ENCODE measurements at regions not wholly inside any gene's neighbourhood (a gene's known extent, or its start where the extent isn't known, plus 50 kb on each side); places are given as distances from the start of the nearest gene placed in this dataset.

DNA sequence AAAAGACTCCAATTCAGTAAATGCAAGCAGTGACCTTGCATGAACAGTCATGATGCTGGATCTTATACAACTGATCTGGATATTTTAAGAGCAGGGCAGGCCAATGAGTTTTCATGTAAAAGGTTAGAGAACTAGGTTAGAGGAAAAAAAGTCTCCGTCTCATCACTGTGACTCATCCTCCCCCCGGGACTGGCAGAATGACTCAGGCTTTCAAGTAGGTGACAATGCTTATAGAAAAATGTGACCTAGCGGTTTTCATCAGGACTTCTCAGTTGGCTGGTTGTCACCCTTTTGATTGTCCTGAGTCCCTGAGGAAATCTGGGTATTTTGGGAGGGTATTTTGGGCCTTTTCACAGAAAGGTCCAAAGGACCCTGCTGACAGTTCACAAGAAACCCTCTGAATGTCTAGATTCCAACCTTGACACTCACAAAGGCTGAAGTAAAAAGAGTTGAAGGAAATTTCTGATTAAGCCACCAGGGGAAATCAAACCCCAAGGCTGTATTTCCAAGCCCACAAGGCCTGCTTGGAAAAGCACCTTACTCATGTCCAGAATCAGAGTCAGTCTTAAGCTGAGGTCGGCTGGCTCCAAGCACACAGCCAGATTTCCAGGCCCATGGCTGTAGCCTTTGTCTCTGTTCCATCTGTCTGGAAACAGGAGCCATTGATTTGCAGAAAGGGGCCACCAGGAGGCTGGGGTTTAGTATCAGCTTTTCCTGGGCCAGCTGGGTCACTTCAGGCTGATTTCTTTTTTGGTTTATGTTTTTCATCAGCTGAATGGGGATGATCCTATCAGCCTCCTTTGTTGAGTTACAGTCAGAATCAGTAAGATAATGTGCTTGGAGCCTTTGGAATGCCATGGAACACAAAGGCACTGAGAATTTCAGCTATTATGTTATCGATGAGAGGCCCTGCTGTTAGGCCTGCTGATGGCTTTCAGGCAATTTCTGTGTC, 226.4 kb upstream of the HABP2 start (continued):
- TF ChIP-seq, protein P1, sequence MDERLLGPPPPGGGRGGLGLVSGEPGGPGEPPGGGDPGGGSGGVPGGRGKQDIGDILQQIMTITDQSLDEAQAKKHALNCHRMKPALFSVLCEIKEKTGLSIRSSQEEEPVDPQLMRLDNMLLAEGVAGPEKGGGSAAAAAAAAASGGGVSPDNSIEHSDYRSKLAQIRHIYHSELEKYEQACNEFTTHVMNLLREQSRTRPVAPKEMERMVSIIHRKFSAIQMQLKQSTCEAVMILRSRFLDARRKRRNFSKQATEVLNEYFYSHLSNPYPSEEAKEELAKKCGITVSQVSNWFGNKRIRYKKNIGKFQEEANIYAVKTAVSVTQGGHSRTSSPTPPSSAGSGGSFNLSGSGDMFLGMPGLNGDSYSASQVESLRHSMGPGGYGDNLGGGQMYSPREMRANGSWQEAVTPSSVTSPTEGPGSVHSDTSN (CRISPR knock-in tag; IDR thresholded peaks at IDR 0.05; ENCODE audit: low read depth), result no peak
- TF ChIP-seq, protein P1 (tag; conservative IDR thresholded peaks at IDR 0.05; ENCODE audit: low read depth), result no peak
- TF ChIP-seq ZNF316 (IDR thresholded peaks at IDR 0.05) (peak; percentile 82), TEAD4 (IDR thresholded peaks at IDR 0.05; ENCODE audit: low read length) (no peak), TEAD4 (CRISPR knock-in tag; IDR thresholded peaks at IDR 0.05; ENCODE audit: borderline replicate concordance) (no peak), ZNF146 (CRISPR knock-in tag; IDR thresholded peaks at IDR 0.05; ENCODE audit: unreplicated experiment) (no peak), TOE1 (IDR thresholded peaks at IDR 0.05; ENCODE audit: borderline replicate concordance) (no peak), TOE1 (CRISPR knock-in tag; IDR thresholded peaks at IDR 0.05; ENCODE audit: borderline replicate concordance, low read depth) (no peak), ARID1B (IDR thresholded peaks at IDR 0.05) (peak; percentile 59; the same call in 1 of the 2 replicates), SMARCB1 (IDR thresholded peaks at IDR 0.05; ENCODE audit: insufficient read length, low read depth) (no peak), NR4A1 (CRISPR knock-in tag; IDR thresholded peaks at IDR 0.05) (no peak), NR4A1 (tag; IDR thresholded peaks at IDR 0.05) (no peak), HOXB6 (CRISPR knock-in tag; IDR thresholded peaks at IDR 0.05; ENCODE audit: borderline replicate concordance) (no peak), SMARCA4 (IDR thresholded peaks at IDR 0.05) (peak; percentile 67), KAT8 (IDR thresholded peaks at IDR 0.05; ENCODE audit: low read depth) (no peak), ZNF696 (CRISPR knock-in tag; conservative IDR thresholded peaks at IDR 0.05) (no peak), TGIF2 (CRISPR knock-in tag; IDR thresholded peaks at IDR 0.05) (no peak), LEF1 (IDR thresholded peaks at IDR 0.05) (no peak), SMARCE1 (IDR thresholded peaks at IDR 0.05) (0 out of 2 replicates have a peak, but pooled peaks have one; percentile 27), DPF2 (IDR thresholded peaks at IDR 0.05) (peak; percentile 78), ZNF445 (CRISPR knock-in tag; IDR thresholded peaks at IDR 0.05; ENCODE audit: low read depth) (no peak)
- TF ChIP-seq, protein P2, sequence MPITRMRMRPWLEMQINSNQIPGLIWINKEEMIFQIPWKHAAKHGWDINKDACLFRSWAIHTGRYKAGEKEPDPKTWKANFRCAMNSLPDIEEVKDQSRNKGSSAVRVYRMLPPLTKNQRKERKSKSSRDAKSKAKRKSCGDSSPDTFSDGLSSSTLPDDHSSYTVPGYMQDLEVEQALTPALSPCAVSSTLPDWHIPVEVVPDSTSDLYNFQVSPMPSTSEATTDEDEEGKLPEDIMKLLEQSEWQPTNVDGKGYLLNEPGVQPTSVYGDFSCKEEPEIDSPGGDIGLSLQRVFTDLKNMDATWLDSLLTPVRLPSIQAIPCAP (CRISPR knock-in tag; IDR thresholded peaks at IDR 0.05; ENCODE audit: borderline replicate concordance), result no peak
- TF ChIP-seq, protein P3, sequence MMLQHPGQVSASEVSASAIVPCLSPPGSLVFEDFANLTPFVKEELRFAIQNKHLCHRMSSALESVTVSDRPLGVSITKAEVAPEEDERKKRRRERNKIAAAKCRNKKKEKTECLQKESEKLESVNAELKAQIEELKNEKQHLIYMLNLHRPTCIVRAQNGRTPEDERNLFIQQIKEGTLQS (IDR thresholded peaks at IDR 0.05), result peak; percentile 91
- TF ChIP-seq, protein P3 (CRISPR knock-in tag; conservative IDR thresholded peaks at IDR 0.05), result no peak

Measured in K562 (cell line).